ENCODE measurements at regions not wholly inside any gene's neighbourhood (a gene's known extent, or its start where the extent isn't known, plus 50 kb on each side); places are given as distances from the start of the nearest gene placed in this dataset.
"Not testable (repeated sequence)": the region's sequence is repeated elsewhere in the genome, so short reads cannot be mapped to it uniquely, and the experiment has no call there.

DNA sequence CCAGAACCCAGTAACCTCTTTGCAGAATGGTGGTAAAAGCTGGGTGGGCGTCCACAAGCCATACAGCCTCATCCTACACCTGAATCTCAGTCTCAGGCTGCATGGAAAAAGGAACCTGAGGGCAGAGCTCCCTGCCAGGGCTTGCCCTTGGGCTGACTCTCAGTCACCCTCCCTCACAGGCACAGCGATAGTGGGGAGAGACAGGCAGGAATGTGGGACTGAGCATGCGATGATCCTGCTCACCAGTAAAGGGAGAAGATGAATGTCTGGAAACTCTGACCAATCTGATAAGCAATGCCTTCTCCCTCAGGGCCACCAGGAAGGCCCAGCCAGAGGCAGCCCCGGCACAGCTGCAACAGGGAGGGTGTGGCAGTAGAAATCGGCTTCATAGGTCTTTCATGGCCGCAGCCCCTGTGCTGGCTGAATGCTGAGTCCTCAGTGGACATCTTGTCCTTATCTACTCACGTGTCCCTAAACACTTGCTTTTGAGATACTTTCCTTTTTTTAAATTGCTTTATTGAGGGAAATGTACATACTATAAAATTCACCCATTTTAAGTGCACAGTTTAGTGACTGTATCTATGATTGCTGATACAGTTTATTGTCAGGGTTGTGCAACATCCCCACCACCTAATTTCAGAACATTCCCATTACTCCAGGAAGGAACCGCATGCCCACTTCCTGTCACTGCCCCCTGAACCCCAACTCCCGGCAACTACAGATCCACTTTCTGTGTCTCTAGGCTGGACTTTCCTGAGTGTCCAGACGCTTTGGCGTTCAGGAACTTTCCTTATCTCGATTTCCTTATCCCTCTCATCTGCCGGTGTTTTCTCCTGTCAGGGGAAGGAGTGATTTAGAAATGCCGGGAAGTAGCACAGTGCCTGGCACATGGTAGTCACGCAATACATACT is 258.1 kb downstream of the PCNX1 start:
- DNase-seq (no peak), ATAC-seq (ENCODE audit: low read depth in 2 of 2) (no peak)
- H3K4me1 ChIP-seq (ENCODE audit: control insufficient read depth, insufficient read depth, low read length, poor library complexity, severe bottlenecking), result peaks cover 11% of the 10 kb centered on the region
- peaks cover under 1% of the 10 kb centered on the region for H3K27me3 ChIP-seq (ENCODE audit: control insufficient read depth, insufficient read depth, low read length)
- Mint-ChIP-seq H3K27ac (no peak overlapping the region), H3K4me1 (peaks cover 5 to 14% (median 9%) of the 10 kb centered on the region in 4 donors), H3K36me3 (no peaks in the 10 kb centered on the region), H3K4me3 (no peak overlapping the region), H3K27me3 (no peaks in the 10 kb centered on the region), H3K9me3 (peaks cover 0 to 3% (median 0%) of the 10 kb centered on the region in 7 donors)
- no peak overlapping the region for H3K27ac ChIP-seq (ENCODE audit: insufficient read depth, low read length, poor library complexity, severe bottlenecking)
- H3K36me3 ChIP-seq (ENCODE audit: control insufficient read depth, insufficient read depth, low read length), result no peaks in the 10 kb centered on the region
- no peak overlapping the region for H3K4me3 ChIP-seq (ENCODE audit: low read depth, low read length)
- H3K9me3 ChIP-seq (ENCODE audit: control insufficient read depth in 2 of 2, low read length in 2 of 2), result no peaks in the 10 kb centered on the region

DNA sequence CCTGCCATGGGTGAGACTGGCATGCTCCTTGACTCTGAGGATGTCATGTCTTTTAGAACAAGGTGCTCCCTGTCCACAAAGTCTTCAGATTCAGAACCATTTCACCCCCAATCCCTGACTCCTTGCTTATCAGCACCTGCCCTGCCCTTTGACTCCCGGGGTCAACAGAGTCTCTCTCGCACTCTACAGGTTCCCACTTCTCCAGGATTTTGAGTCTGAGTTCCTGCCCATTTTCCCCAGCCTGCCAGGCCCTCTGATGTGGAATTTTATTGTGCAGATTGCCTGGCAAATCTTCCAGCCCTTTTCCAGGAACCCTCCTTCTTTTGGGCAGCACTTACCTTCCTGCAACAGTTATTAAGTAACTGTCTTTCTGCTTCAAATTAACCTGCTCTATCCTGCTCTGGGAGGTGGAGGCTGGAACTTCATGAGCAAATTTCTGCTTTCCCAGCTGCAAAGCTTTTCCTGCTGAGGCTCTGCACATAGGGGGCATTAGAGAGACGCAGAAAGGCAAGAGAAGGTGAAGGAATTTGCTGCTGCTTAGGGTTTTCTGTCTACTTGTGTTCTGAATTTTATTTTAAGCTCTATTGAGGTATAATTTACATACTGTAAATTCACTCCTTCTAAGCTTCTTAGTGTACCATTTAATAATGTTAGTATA is 259.1 kb downstream of the PCNX1 start:
- H3K4me1 ChIP-seq (ENCODE audit: control insufficient read depth, insufficient read depth, low read length, poor library complexity, severe bottlenecking), result peaks cover 11% of the 10 kb centered on the region
- Mint-ChIP-seq H3K27me3 (no peaks in the 10 kb centered on the region), H3K36me3 (no peaks in the 10 kb centered on the region), H3K4me1 (peaks cover 5 to 14% (median 9%) of the 10 kb centered on the region in 4 donors), H3K27ac (no peak overlapping the region), H3K9me3 (peaks cover 0 to 2% (median 0%) of the 10 kb centered on the region in 7 donors), H3K4me3 (no peak overlapping the region)
- H3K27ac ChIP-seq (ENCODE audit: insufficient read depth, low read length, poor library complexity, severe bottlenecking), result no peak overlapping the region
- H3K4me3 ChIP-seq (ENCODE audit: low read depth, low read length), result no peak overlapping the region
- H3K9me3 ChIP-seq (ENCODE audit: control insufficient read depth in 2 of 2, low read length in 2 of 2), result no peaks in the 10 kb centered on the region
- ATAC-seq (ENCODE audit: low read depth in 2 of 2) (no peak), DNase-seq (peak in 1 of 3 donors; percentile 36)
- no peaks in the 10 kb centered on the region for H3K36me3 ChIP-seq (ENCODE audit: control insufficient read depth, insufficient read depth, low read length)
- H3K27me3 ChIP-seq (ENCODE audit: control insufficient read depth, insufficient read depth, low read length), result no peaks in the 10 kb centered on the region

DNA sequence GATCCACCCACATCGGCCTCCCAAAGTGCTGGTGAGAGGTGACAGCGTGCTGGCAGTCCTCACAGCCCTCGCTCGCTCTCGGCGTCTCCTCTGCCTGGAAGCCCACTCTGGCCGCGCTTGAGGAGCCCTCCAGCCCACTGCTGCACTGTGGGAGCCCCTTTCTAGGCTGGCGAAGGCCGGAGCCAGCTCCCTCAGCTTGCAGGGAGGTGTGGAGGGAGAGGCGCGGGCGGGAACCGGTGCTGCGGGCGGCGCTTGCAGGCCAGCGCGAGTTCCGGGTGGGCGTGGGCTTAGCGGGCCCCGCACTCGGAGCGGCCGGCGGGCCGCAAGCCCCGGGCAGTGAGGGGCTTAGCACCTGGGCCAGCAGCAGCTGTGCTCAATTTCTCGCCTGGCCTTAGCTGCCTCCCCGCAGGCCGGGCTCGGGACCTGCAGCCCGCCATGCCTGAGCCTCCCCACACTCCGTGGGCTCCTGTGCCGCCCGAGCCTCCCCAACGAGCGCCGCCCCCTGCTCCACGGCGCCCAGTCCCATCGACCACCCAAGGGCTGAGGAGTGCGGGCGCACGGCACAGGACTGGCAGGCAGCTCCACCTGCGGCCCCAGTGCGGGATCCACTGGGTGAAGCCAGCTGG is 260.2 kb downstream of the PCNX1 start:
- not testable (repeated sequence) for H3K4me3 ChIP-seq (ENCODE audit: low read depth, low read length); H3K36me3 ChIP-seq (ENCODE audit: control insufficient read depth, insufficient read depth, low read length); H3K27ac ChIP-seq (ENCODE audit: insufficient read depth, low read length, poor library complexity, severe bottlenecking); H3K27me3 Mint-ChIP-seq; H3K9me3 ChIP-seq (ENCODE audit: control insufficient read depth in 2 of 2, low read length in 2 of 2); ATAC-seq (ENCODE audit: low read depth in 2 of 2); H3K27me3 ChIP-seq (ENCODE audit: control insufficient read depth, insufficient read depth, low read length); H3K4me3 Mint-ChIP-seq; H3K36me3 Mint-ChIP-seq; H3K9me3 Mint-ChIP-seq; H3K27ac Mint-ChIP-seq; DNase-seq
- H3K4me1 ChIP-seq (ENCODE audit: control insufficient read depth, insufficient read depth, low read length, poor library complexity, severe bottlenecking), result peaks cover 11% of the 10 kb centered on the region
- H3K4me1 Mint-ChIP-seq, result peaks cover 5 to 14% (median 9%) of the 10 kb centered on the region in 4 donors

- not testable (repeated sequence) for H3K36me3 Mint-ChIP-seq; H3K9me3 ChIP-seq (ENCODE audit: control insufficient read depth in 2 of 2, low read length in 2 of 2); H3K27ac ChIP-seq (ENCODE audit: insufficient read depth, low read length, poor library complexity, severe bottlenecking); H3K27me3 Mint-ChIP-seq; H3K36me3 ChIP-seq (ENCODE audit: control insufficient read depth, insufficient read depth, low read length); ATAC-seq (ENCODE audit: low read depth in 2 of 2); H3K27me3 ChIP-seq (ENCODE audit: control insufficient read depth, insufficient read depth, low read length); H3K9me3 Mint-ChIP-seq
- Mint-ChIP-seq H3K4me1 (peaks cover 5 to 14% (median 9%) of the 10 kb centered on the region in 4 donors), H3K27ac (peak overlapping the region in 2 of 3 donors; percentile 25 to 86), H3K4me3 (peak overlapping the region; percentile 66 to 88 (median 82))
- Histone ChIP-seq H3K4me3 (ENCODE audit: low read depth, low read length) (peak overlapping the region; percentile 32), H3K4me1 (ENCODE audit: control insufficient read depth, insufficient read depth, low read length, poor library complexity, severe bottlenecking) (peaks cover 11% of the 10 kb centered on the region)
- peak in 2 of 3 donors; percentile 11 to 50 for DNase-seq
Measured at GRCh38 chr14:71168161-71168560, 260.9 kb downstream of the PCNX1 start.

- peak in 1 of 3 donors; percentile 20 for DNase-seq
- ATAC-seq (ENCODE audit: low read depth in 2 of 2), result no peak
Measured at GRCh38 chr14:71168564-71169427, 261.5 kb downstream of the PCNX1 start.

GRCh38 chr14:71169861-71170260 is 262.6 kb downstream of the PCNX1 start:
- Mint-ChIP-seq H3K27me3 (peaks cover 8% of the 10 kb centered on the region), H3K9me3 (no peaks in the 10 kb centered on the region), H3K4me3 (peak overlapping the region in 1 of 4 donors; percentile 16), H3K4me1 (peaks cover 5 to 14% (median 9%) of the 10 kb centered on the region in 4 donors), H3K36me3 (no peaks in the 10 kb centered on the region), H3K27ac (no peak overlapping the region)
- DNase-seq, result no peak
- ATAC-seq (ENCODE audit: low read depth in 2 of 2), result no peak
- H3K27me3 ChIP-seq (ENCODE audit: control insufficient read depth, insufficient read depth, low read length), result no peaks in the 10 kb centered on the region
- H3K27ac ChIP-seq (ENCODE audit: insufficient read depth, low read length, poor library complexity, severe bottlenecking), result no peak overlapping the region
- no peaks in the 10 kb centered on the region for H3K36me3 ChIP-seq (ENCODE audit: control insufficient read depth, insufficient read depth, low read length)
- H3K4me1 ChIP-seq (ENCODE audit: control insufficient read depth, insufficient read depth, low read length, poor library complexity, severe bottlenecking), result peaks cover 11% of the 10 kb centered on the region
- no peaks in the 10 kb centered on the region for H3K9me3 ChIP-seq (ENCODE audit: control insufficient read depth in 2 of 2, low read length in 2 of 2)
- no peak overlapping the region for H3K4me3 ChIP-seq (ENCODE audit: low read depth, low read length)

More at GRCh38 chr14:71168564-71169427, 261.5 kb downstream of the PCNX1 start:
- H3K9me3 ChIP-seq (ENCODE audit: control insufficient read depth in 2 of 2, low read length in 2 of 2), result no peaks in the 10 kb centered on the region
- H3K4me1 ChIP-seq (ENCODE audit: control insufficient read depth, insufficient read depth, low read length, poor library complexity, severe bottlenecking), result peaks cover 11% of the 10 kb centered on the region
- H3K36me3 Mint-ChIP-seq, result no peaks in the 10 kb centered on the region
- H3K36me3 ChIP-seq (ENCODE audit: control insufficient read depth, insufficient read depth, low read length), result no peaks in the 10 kb centered on the region
- H3K27me3 Mint-ChIP-seq, result peaks cover 8% of the 10 kb centered on the region
- H3K4me1 Mint-ChIP-seq, result peaks cover 5 to 14% (median 9%) of the 10 kb centered on the region in 4 donors
- no peaks in the 10 kb centered on the region for H3K27me3 ChIP-seq (ENCODE audit: control insufficient read depth, insufficient read depth, low read length)
- peak overlapping the region; percentile 32 for H3K4me3 ChIP-seq (ENCODE audit: low read depth, low read length)
- peak overlapping the region in 2 of 3 donors; percentile 25 to 86 for H3K27ac Mint-ChIP-seq
- H3K4me3 Mint-ChIP-seq, result peak overlapping the region; percentile 76 to 88 (median 82)
- H3K9me3 Mint-ChIP-seq, result peaks cover 0 to under 1% (median 0%) of the 10 kb centered on the region in 7 donors
- no peak overlapping the region for H3K27ac ChIP-seq (ENCODE audit: insufficient read depth, low read length, poor library complexity, severe bottlenecking)

DNA sequence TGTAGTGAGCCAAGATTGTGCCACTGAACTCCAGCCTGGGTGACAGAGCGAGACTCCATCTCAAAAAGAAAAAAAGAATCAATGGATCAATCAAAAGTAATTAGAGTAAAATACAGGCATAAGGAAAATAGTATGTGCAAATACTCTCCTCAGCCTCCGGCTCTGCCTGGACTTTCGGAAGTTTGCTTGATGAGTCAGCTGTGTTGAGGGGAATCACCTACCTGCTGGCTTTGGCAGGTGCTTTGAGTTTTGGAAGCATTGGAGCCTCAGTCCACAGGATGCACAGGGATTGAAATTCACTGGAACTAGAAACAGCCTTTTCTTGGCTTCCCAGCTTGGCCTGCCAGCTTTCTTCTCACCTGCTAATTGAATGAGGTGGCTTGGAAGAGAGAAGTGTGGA is 268.2 kb downstream of the PCNX1 start:
- no peak overlapping the region for H3K27ac ChIP-seq (ENCODE audit: insufficient read depth, low read length, poor library complexity, severe bottlenecking)
- H3K4me1 ChIP-seq (ENCODE audit: control insufficient read depth, insufficient read depth, low read length, poor library complexity, severe bottlenecking), result no peaks in the 10 kb centered on the region
- no peak overlapping the region for H3K4me3 ChIP-seq (ENCODE audit: low read depth, low read length)
- H3K36me3 Mint-ChIP-seq, result no peaks in the 10 kb centered on the region
- peaks cover 18% of the 10 kb centered on the region for H3K27me3 Mint-ChIP-seq
- DNase-seq (no peak), ATAC-seq (ENCODE audit: low read depth in 2 of 2) (no peak)
- no peak overlapping the region for H3K4me3 Mint-ChIP-seq
- H3K9me3 Mint-ChIP-seq, result peaks cover 0 to 3% (median 0%) of the 10 kb centered on the region in 7 donors
- no peaks in the 10 kb centered on the region for H3K9me3 ChIP-seq (ENCODE audit: control insufficient read depth in 2 of 2, low read length in 2 of 2)
- no peaks in the 10 kb centered on the region for H3K4me1 Mint-ChIP-seq
- no peaks in the 10 kb centered on the region for H3K36me3 ChIP-seq (ENCODE audit: control insufficient read depth, insufficient read depth, low read length)
- H3K27me3 ChIP-seq (ENCODE audit: control insufficient read depth, insufficient read depth, low read length), result no peaks in the 10 kb centered on the region
- H3K27ac Mint-ChIP-seq, result no peak overlapping the region

All from CD4-positive, CD25-positive, alpha-beta regulatory T cell (primary cell).